ENCODE measurements at regions not wholly inside any gene's neighbourhood (a gene's known extent, or its start where the extent isn't known, plus 50 kb on each side); places are given as distances from the start of the nearest gene placed in this dataset.
"Not testable (repeated sequence)": the region's sequence is repeated elsewhere in the genome, so short reads cannot be mapped to it uniquely, and the experiment has no call there.

GRCh38 chrX:40530509-40530908, 50.3 kb upstream of the ATP6AP2 start:
- Mint-ChIP-seq H3K27ac (no peak overlapping the region), H3K9me3 (no peaks in the 10 kb centered on the region), H3K27me3 (ENCODE audit: low read depth in 3 of 3) (peaks cover 0 to 23% (median 7%) of the 10 kb centered on the region in 3 donors), H3K4me1 (no peaks in the 10 kb centered on the region), H3K36me3 (no peaks in the 10 kb centered on the region), H3K4me3 (no peak overlapping the region)
- DNase-seq, result no peak

- H3K4me1 Mint-ChIP-seq, result no peaks in the 10 kb centered on the region
These were observed 53.2 kb upstream of the ATP6AP2 start for GRCh38 chrX:40527543-40527942.

DNA sequence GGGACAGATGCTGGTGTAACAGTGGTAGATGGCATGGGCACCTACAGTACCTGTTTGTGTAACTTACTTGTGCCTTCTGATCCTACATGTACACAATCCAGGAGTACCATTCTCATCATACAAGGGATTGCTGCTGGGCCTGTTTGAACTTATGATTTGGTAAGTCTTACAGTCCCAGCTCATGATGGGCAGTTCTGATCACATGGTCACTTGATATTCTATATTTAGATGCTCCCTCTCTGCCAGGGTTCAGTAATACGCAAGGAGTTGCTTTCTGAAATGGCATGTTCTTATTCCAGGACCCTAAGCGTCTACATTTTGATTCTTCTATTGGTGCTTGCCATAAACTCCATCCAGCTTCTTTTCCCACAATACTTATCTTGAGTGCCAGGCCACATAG, 54.4 kb upstream of the ATP6AP2 start:
- H3K4me3 Mint-ChIP-seq, result no peak overlapping the region
- H3K36me3 Mint-ChIP-seq, result no peaks in the 10 kb centered on the region
- no peaks in the 10 kb centered on the region for H3K4me1 Mint-ChIP-seq
- H3K27me3 Mint-ChIP-seq (ENCODE audit: low read depth in 3 of 3), result peaks cover 2 to 17% (median 5%) of the 10 kb centered on the region in 3 donors
- no peak overlapping the region for H3K27ac Mint-ChIP-seq
- no peaks in the 10 kb centered on the region for H3K9me3 Mint-ChIP-seq
- DNase-seq, result no peak

More at GRCh38 chrX:40527543-40527942, 53.2 kb upstream of the ATP6AP2 start:
- Mint-ChIP-seq H3K27me3 (ENCODE audit: low read depth in 3 of 3) (peaks cover 2 to 20% (median 7%) of the 10 kb centered on the region in 3 donors), H3K4me3 (no peak overlapping the region), H3K9me3 (no peaks in the 10 kb centered on the region), H3K27ac (no peak overlapping the region), H3K36me3 (no peaks in the 10 kb centered on the region)
- no peak for DNase-seq

- not testable (repeated sequence) for DNase-seq, H3K36me3 Mint-ChIP-seq, H3K27ac Mint-ChIP-seq, H3K4me1 Mint-ChIP-seq, H3K4me3 Mint-ChIP-seq, H3K9me3 Mint-ChIP-seq
- peaks cover 2 to 17% (median 5%) of the 10 kb centered on the region in 3 donors for H3K27me3 Mint-ChIP-seq (ENCODE audit: low read depth in 3 of 3)
These were observed 54.9 kb upstream of the ATP6AP2 start for GRCh38 chrX:40525901-40526300.

- Mint-ChIP-seq H3K9me3 (no peaks in the 10 kb centered on the region), H3K27ac (no peak overlapping the region), H3K36me3 (no peaks in the 10 kb centered on the region), H3K27me3 (ENCODE audit: low read depth in 3 of 3) (peaks cover 2 to 13% (median 4%) of the 10 kb centered on the region in 3 donors), H3K4me3 (no peak overlapping the region), H3K4me1 (no peaks in the 10 kb centered on the region)
- no peak for DNase-seq
These were observed 56.3 kb upstream of the ATP6AP2 start for GRCh38 chrX:40524423-40524822.

DNA sequence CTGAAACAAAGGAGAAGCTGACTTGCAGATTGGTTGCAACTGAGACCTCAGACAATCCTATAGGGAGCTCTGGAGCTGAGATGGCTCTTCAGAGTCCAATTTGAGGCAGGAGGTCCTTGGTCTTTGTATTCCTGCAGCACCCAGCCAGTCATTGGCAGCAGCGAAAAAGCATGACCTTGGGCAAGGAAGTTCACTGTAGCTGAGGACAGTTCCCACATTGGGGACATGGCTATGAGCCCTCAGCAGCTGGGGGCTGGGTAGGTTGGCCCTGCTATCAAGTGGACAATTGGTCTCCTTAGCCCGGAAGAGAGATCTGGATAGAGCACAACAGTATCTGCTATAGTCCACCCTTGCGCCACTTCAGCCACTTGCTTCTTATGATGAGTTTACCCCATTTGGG, 56.9 kb upstream of the ATP6AP2 start:
- Mint-ChIP-seq H3K27ac (no peak overlapping the region), H3K9me3 (no peaks in the 10 kb centered on the region), H3K36me3 (no peaks in the 10 kb centered on the region), H3K27me3 (ENCODE audit: low read depth in 3 of 3) (peaks cover 2 to 11% (median 4%) of the 10 kb centered on the region in 3 donors), H3K4me3 (no peak overlapping the region), H3K4me1 (no peaks in the 10 kb centered on the region)
- DNase-seq, result no peak

GRCh38 chrX:40521868-40522450, 58.8 kb upstream of the ATP6AP2 start:
- H3K27ac Mint-ChIP-seq, result no peak overlapping the region

GRCh38 chrX:40514376-40514775, 66.4 kb upstream of the ATP6AP2 start:
- no peaks in the 10 kb centered on the region for H3K9me3 Mint-ChIP-seq
- no peak for DNase-seq
- H3K36me3 Mint-ChIP-seq, result no peaks in the 10 kb centered on the region
- no peak overlapping the region for H3K27ac Mint-ChIP-seq
- H3K4me1 Mint-ChIP-seq, result no peaks in the 10 kb centered on the region
- peaks cover 0 to 3% (median 0%) of the 10 kb centered on the region in 3 donors for H3K27me3 Mint-ChIP-seq (ENCODE audit: low read depth in 3 of 3)
- no peak overlapping the region for H3K4me3 Mint-ChIP-seq

More at GRCh38 chrX:40521868-40522450, 58.8 kb upstream of the ATP6AP2 start:
- no peaks in the 10 kb centered on the region for H3K9me3 Mint-ChIP-seq
- H3K27me3 Mint-ChIP-seq (ENCODE audit: low read depth in 3 of 3), result peaks cover 2 to 3% (median 2%) of the 10 kb centered on the region in 3 donors
- H3K4me3 Mint-ChIP-seq, result no peak overlapping the region
- DNase-seq, result no peak
- H3K36me3 Mint-ChIP-seq, result no peaks in the 10 kb centered on the region
- no peaks in the 10 kb centered on the region for H3K4me1 Mint-ChIP-seq

GRCh38 chrX:40513835-40514234, 66.9 kb upstream of the ATP6AP2 start:
- H3K9me3 Mint-ChIP-seq, result no peaks in the 10 kb centered on the region
- no peak overlapping the region for H3K27ac Mint-ChIP-seq
- peaks cover 0 to 3% (median 0%) of the 10 kb centered on the region in 3 donors for H3K27me3 Mint-ChIP-seq (ENCODE audit: low read depth in 3 of 3)
- DNase-seq, result no peak
- H3K4me3 Mint-ChIP-seq, result no peak overlapping the region
- H3K4me1 Mint-ChIP-seq, result no peaks in the 10 kb centered on the region
- no peaks in the 10 kb centered on the region for H3K36me3 Mint-ChIP-seq

GRCh38 chrX:40513012-40513411, 67.8 kb upstream of the ATP6AP2 start:
- Mint-ChIP-seq H3K36me3 (no peaks in the 10 kb centered on the region), H3K27ac (no peak overlapping the region), H3K9me3 (no peaks in the 10 kb centered on the region), H3K4me1 (no peaks in the 10 kb centered on the region), H3K4me3 (no peak overlapping the region), H3K27me3 (ENCODE audit: low read depth in 3 of 3) (no peaks in the 10 kb centered on the region)
- no peak for DNase-seq

GRCh38 chrX:40511258-40511657, 69.5 kb upstream of the ATP6AP2 start:
- H3K4me1 Mint-ChIP-seq, result no peaks in the 10 kb centered on the region
- H3K27me3 Mint-ChIP-seq (ENCODE audit: low read depth in 3 of 3), result no peaks in the 10 kb centered on the region
- H3K9me3 Mint-ChIP-seq, result no peaks in the 10 kb centered on the region
- H3K4me3 Mint-ChIP-seq, result no peak overlapping the region
- no peak for DNase-seq
- no peak overlapping the region for H3K27ac Mint-ChIP-seq
- H3K36me3 Mint-ChIP-seq, result no peaks in the 10 kb centered on the region

- no peaks in the 10 kb centered on the region for H3K9me3 Mint-ChIP-seq
- no peak overlapping the region for H3K4me3 Mint-ChIP-seq
- H3K27ac Mint-ChIP-seq, result no peak overlapping the region
- no peak for DNase-seq
- peaks cover 0 to 2% (median 2%) of the 10 kb centered on the region in 3 donors for H3K27me3 Mint-ChIP-seq (ENCODE audit: low read depth in 3 of 3)
- no peaks in the 10 kb centered on the region for H3K36me3 Mint-ChIP-seq
- H3K4me1 Mint-ChIP-seq, result no peaks in the 10 kb centered on the region
These were observed 72.2 kb upstream of the ATP6AP2 start for GRCh38 chrX:40508560-40508959.

DNA sequence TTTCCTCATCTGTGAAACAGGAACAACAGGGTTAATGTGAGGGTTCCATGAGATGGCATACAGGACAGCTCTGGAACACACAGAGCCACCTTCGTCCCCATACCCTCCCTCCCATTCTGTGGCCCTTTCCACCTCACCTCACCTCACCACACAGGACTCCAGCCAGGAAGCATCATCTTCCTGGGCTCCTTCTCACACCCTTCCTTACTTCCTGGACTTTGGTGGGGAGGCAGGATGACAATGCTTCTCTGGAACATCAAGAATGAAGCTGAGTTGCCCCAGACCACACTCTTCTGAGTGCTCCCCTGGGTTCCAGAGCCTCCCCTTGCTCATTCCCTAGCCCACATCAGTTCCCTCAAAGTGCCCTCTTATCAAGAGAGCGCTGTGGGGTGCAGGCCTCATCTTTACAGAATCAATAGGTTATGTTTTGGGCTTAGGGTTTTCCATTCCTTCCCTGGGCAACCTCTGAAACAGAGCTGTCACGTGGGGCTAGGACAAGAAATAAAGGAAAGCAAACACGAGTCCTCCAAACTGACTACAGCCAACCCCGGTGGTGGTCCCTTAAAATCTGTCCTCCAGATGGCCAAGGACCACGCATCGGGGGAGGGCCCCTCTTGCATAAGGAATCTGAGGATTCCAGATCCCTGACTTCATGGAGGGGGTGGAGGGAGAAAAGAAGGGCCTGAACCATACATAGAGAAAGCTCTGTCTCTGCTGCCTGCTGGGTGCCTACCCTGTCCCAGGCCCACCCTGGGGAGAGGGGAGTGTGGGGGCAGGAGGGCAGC, 74.4 kb upstream of the ATP6AP2 start:
- H3K4me3 Mint-ChIP-seq, result no peak overlapping the region
- H3K27me3 Mint-ChIP-seq (ENCODE audit: low read depth in 3 of 3), result peaks cover 1 to 10% (median 2%) of the 10 kb centered on the region in 3 donors
- no peaks in the 10 kb centered on the region for H3K9me3 Mint-ChIP-seq
- no peaks in the 10 kb centered on the region for H3K36me3 Mint-ChIP-seq
- no peaks in the 10 kb centered on the region for H3K4me1 Mint-ChIP-seq
- DNase-seq, result no peak
- no peak overlapping the region for H3K27ac Mint-ChIP-seq

- H3K27me3 Mint-ChIP-seq (ENCODE audit: low read depth in 3 of 3), result peaks cover 1 to 10% (median 2%) of the 10 kb centered on the region in 3 donors
- no peaks in the 10 kb centered on the region for H3K36me3 Mint-ChIP-seq
- no peak overlapping the region for H3K4me3 Mint-ChIP-seq
These were observed 75.8 kb upstream of the ATP6AP2 start for GRCh38 chrX:40504801-40505605.

More at GRCh38 chrX:40504801-40505605, 75.8 kb upstream of the ATP6AP2 start:
- DNase-seq, result no peak
- no peaks in the 10 kb centered on the region for H3K4me1 Mint-ChIP-seq
- no peaks in the 10 kb centered on the region for H3K9me3 Mint-ChIP-seq
- H3K27ac Mint-ChIP-seq, result no peak overlapping the region
